ENCODE measurements at regions not wholly inside any gene's neighbourhood (a gene's known extent, or its start where the extent isn't known, plus 50 kb on each side); places are given as distances from the start of the nearest gene placed in this dataset.

DNA sequence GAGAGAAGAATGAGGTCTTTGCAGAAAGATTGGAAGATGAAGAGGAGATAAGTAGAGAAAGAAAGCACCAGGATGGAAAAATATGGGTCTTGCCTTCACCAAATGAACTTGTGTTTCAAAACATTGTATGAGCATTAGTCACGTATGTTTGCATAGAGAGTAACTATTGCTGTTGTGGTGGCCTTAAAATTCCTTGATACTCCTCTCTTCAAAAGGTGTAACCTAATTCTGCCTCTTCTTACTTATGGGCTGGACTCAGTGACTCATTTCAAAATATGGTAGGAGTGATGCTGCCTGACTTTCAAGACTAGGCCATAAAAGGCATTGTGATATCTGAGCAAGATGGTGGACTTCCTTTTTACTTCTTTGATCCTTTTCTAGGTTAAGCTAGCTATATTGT is 228.7 kb upstream of the ZNF385D start:
- Histone ChIP-seq H3K36me3 (ENCODE audit: insufficient read depth, low read length) (no peaks in the 10 kb centered on the region), H3K9me3 (ENCODE audit: low read length) (no peaks in the 10 kb centered on the region), H3K4me1 (ENCODE audit: insufficient read depth, low read length, severe bottlenecking) (no peaks in the 10 kb centered on the region), H4K20me1 (ENCODE audit: insufficient read depth, low read length) (no peaks in the 10 kb centered on the region), H3K9me2 (ENCODE audit: low read depth, low read length) (no peaks in the 10 kb centered on the region), H2AFZ (ENCODE audit: low read length) (no peak overlapping the region), H3K27me3 (ENCODE audit: insufficient read depth, low read length) (no peaks in the 10 kb centered on the region), H3K27ac (ENCODE audit: low read depth, low read length, poor library complexity, severe bottlenecking) (no peak overlapping the region), H3F3A (ENCODE audit: insufficient read depth, low read length) (no peaks in the 10 kb centered on the region), H3K79me2 (ENCODE audit: insufficient read depth, low read length) (no peaks in the 10 kb centered on the region), H3K4me2 (ENCODE audit: low read length) (no peak overlapping the region), H3K9ac (ENCODE audit: low read length) (no peak overlapping the region), H3K4me3 (ENCODE audit: low read depth, low read length, poor library complexity, severe bottlenecking) (no peak overlapping the region)
- TF ChIP-seq, protein P1, sequence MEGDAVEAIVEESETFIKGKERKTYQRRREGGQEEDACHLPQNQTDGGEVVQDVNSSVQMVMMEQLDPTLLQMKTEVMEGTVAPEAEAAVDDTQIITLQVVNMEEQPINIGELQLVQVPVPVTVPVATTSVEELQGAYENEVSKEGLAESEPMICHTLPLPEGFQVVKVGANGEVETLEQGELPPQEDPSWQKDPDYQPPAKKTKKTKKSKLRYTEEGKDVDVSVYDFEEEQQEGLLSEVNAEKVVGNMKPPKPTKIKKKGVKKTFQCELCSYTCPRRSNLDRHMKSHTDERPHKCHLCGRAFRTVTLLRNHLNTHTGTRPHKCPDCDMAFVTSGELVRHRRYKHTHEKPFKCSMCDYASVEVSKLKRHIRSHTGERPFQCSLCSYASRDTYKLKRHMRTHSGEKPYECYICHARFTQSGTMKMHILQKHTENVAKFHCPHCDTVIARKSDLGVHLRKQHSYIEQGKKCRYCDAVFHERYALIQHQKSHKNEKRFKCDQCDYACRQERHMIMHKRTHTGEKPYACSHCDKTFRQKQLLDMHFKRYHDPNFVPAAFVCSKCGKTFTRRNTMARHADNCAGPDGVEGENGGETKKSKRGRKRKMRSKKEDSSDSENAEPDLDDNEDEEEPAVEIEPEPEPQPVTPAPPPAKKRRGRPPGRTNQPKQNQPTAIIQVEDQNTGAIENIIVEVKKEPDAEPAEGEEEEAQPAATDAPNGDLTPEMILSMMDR (IDR thresholded peaks at IDR 0.05; ENCODE audit: low read length): no peak
- TF ChIP-seq EZH2 (IDR thresholded peaks at IDR 0.05; ENCODE audit: borderline replicate concordance, low read length): no peak

DNA sequence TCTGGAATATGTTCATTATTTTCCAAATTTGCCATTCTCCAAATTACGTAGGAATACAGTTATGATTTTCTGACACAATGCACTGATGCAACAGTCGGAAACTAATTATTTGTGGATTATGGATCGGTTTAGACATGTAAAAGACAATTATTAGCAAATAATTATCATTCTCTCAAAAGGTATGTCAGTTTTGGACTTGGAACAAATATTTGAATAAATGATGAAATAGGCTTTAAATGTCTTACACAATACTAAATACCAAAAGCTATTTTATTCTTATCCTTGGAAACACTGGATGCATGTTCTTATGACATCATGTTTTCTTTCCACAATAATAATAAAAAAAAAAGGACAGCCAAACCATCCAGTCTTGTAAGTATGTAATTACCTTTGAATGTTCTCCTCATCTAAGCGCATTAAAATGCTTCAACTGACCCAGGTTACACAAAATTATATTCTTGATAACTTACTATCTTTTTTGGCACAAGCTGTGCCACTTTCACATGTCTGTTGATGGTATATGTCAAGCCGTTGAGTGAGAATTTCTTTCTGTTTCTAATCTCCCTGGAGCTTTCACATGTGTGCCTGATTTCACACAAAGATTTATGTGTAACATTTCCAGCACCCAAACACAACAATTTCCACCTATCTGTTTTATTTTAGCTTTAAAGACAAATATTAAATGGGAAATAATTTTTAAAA is 238.5 kb upstream of the ZNF385D start:
- no peaks in the 10 kb centered on the region for H3K9me3 ChIP-seq (ENCODE audit: low read length)
- H3K9me2 ChIP-seq (ENCODE audit: low read depth, low read length): no peaks in the 10 kb centered on the region
- H3K36me3 ChIP-seq (ENCODE audit: insufficient read depth, low read length): no peaks in the 10 kb centered on the region
- no peaks in the 10 kb centered on the region for H3K79me2 ChIP-seq (ENCODE audit: insufficient read depth, low read length)
- H3F3A ChIP-seq (ENCODE audit: insufficient read depth, low read length): no peaks in the 10 kb centered on the region
- H3K27me3 ChIP-seq (ENCODE audit: insufficient read depth, low read length): no peaks in the 10 kb centered on the region
- TF ChIP-seq, protein P1 (IDR thresholded peaks at IDR 0.05; ENCODE audit: low read length): no peak
- no peak for TF ChIP-seq EZH2 (IDR thresholded peaks at IDR 0.05; ENCODE audit: borderline replicate concordance, low read length)
- no peak overlapping the region for H3K4me2 ChIP-seq (ENCODE audit: low read length)
- H3K4me3 ChIP-seq (ENCODE audit: low read depth, low read length, poor library complexity, severe bottlenecking): no peak overlapping the region
- H2AFZ ChIP-seq (ENCODE audit: low read length): no peak overlapping the region
- no peaks in the 10 kb centered on the region for H4K20me1 ChIP-seq (ENCODE audit: insufficient read depth, low read length)
- no peaks in the 10 kb centered on the region for H3K4me1 ChIP-seq (ENCODE audit: insufficient read depth, low read length, severe bottlenecking)
- no peak overlapping the region for H3K9ac ChIP-seq (ENCODE audit: low read length)
- H3K27ac ChIP-seq (ENCODE audit: low read depth, low read length, poor library complexity, severe bottlenecking): no peak overlapping the region

- Histone ChIP-seq H3F3A (ENCODE audit: insufficient read depth, low read length) (no peaks in the 10 kb centered on the region), H3K9me3 (ENCODE audit: low read length) (no peaks in the 10 kb centered on the region), H3K9ac (ENCODE audit: low read length) (no peak overlapping the region), H3K27me3 (ENCODE audit: insufficient read depth, low read length) (no peaks in the 10 kb centered on the region), H3K36me3 (ENCODE audit: insufficient read depth, low read length) (no peaks in the 10 kb centered on the region), H2AFZ (ENCODE audit: low read length) (no peak overlapping the region), H3K9me2 (ENCODE audit: low read depth, low read length) (no peaks in the 10 kb centered on the region), H3K27ac (ENCODE audit: low read depth, low read length, poor library complexity, severe bottlenecking) (no peak overlapping the region), H3K79me2 (ENCODE audit: insufficient read depth, low read length) (no peaks in the 10 kb centered on the region), H4K20me1 (ENCODE audit: insufficient read depth, low read length) (no peaks in the 10 kb centered on the region), H3K4me3 (ENCODE audit: low read depth, low read length, poor library complexity, severe bottlenecking) (no peak overlapping the region), H3K4me1 (ENCODE audit: insufficient read depth, low read length, severe bottlenecking) (no peaks in the 10 kb centered on the region), H3K4me2 (ENCODE audit: low read length) (no peak overlapping the region)
- TF ChIP-seq EZH2 (IDR thresholded peaks at IDR 0.05; ENCODE audit: borderline replicate concordance, low read length): no peak
- TF ChIP-seq, protein P1 (IDR thresholded peaks at IDR 0.05; ENCODE audit: low read length): no peak
These were observed 240.1 kb upstream of the ZNF385D start for GRCh38 chr3:21991061-21991460.
